OCI-LY1 (cell line): ENCODE measurements at regions not wholly inside any gene's neighbourhood (a gene's known extent, or its start where the extent isn't known, plus 50 kb on each side); places are given as distances from the start of the nearest gene placed in this dataset.
"Not testable (repeated sequence)": the region's sequence is repeated elsewhere in the genome, so short reads cannot be mapped to it uniquely, and the experiment has no call there.

Experiments
- H2AFZ ChIP-seq: fragments of 200-600 bp; sonication (generic), shearing (Covaris generic); 2 replicates; pipeline ENCODE4 v1.6.0; 2014; ENCODE audit warnings: antibody characterized with exemption, mild to moderate bottlenecking, low read length
- H3F3A ChIP-seq: fragments of 200-600 bp; sonication (generic), shearing (Covaris generic); 2 replicates; pipeline ENCODE4 v1.6.0; 2014; ENCODE audit warnings: mild to moderate bottlenecking, antibody characterized with exemption, low read length, moderate library complexity; ENCODE audit not compliant: insufficient read depth
- H3K27ac ChIP-seq: fragments of 200-600 bp; sonication (generic); 2 replicates; pipeline ENCODE4 v1.5.1; 2014; ENCODE audit warnings: low read length, mixed run types, mild to moderate bottlenecking, low read depth; ENCODE audit not compliant: poor library complexity, severe bottlenecking
- H3K27me3 ChIP-seq: fragments of 200-600 bp; sonication (generic); 2 replicates; pipeline ENCODE4 v1.6.0; 2014; ENCODE audit warnings: antibody characterized with exemption, mild to moderate bottlenecking, low read length, moderate library complexity; ENCODE audit not compliant: insufficient read depth
- H3K36me3 ChIP-seq: fragments of 200-600 bp; sonication (generic); 2 replicates; pipeline ENCODE4 v1.6.1; 2014; ENCODE audit warnings: mild to moderate bottlenecking, antibody characterized with exemption, low read length, moderate library complexity, mixed read lengths; ENCODE audit not compliant: insufficient read depth
- H3K4me1 ChIP-seq: fragments of 200-600 bp; sonication (generic); 2 replicates; pipeline ENCODE4 v1.5.1; 2014; ENCODE audit warnings: mild to moderate bottlenecking, low read length, moderate library complexity; ENCODE audit not compliant: insufficient read depth, severe bottlenecking
- H3K4me2 ChIP-seq: fragments of 200-600 bp; sonication (generic), shearing (Covaris generic); 2 replicates; pipeline ENCODE4 v1.6.1; 2014; ENCODE audit warnings: low read length
- H3K4me3 ChIP-seq: fragments of 200-600 bp; sonication (generic); 2 replicates; pipeline ENCODE4 v1.5.1; 2014; ENCODE audit warnings: low read length, low read depth, mild to moderate bottlenecking, mixed read lengths; ENCODE audit not compliant: poor library complexity, severe bottlenecking
- H3K79me2 ChIP-seq: fragments of 200-600 bp; shearing (Covaris generic); 2 replicates; pipeline ENCODE4 v1.6.1; 2016; ENCODE audit warnings: mixed run types, low read length, mixed read lengths; ENCODE audit not compliant: insufficient read depth
- H3K9ac ChIP-seq: fragments of 200-600 bp; sonication (generic), shearing (Covaris generic); 2 replicates; pipeline ENCODE4 v1.6.1; 2014; ENCODE audit warnings: mild to moderate bottlenecking, low read length, mixed read lengths
- H3K9me2 ChIP-seq: fragments of 200-600 bp; sonication (generic), shearing (Covaris generic); 2 replicates; pipeline ENCODE4 v1.6.1; 2014; ENCODE audit warnings: low read depth, mild to moderate bottlenecking, low read length, mixed read lengths
- H3K9me3 ChIP-seq: fragments of 200-600 bp; shearing (Covaris generic); 2 replicates; pipeline ENCODE4 v1.6.1; 2014; ENCODE audit warnings: low read length, mixed read lengths
- H4K20me1 ChIP-seq: fragments of 200-600 bp; sonication (generic), shearing (Covaris generic); 2 replicates; pipeline ENCODE4 v1.6.0; 2016; ENCODE audit warnings: mild to moderate bottlenecking, low read length; ENCODE audit not compliant: insufficient read depth
- EZH2 ChIP-seq: fragments of 200-600 bp; sonication (generic), shearing (Covaris generic); IDR thresholded peaks from 2 replicates; pipeline ENCODE4 v1.8.0; 2017; ENCODE audit warnings: borderline replicate concordance, mixed run types, mild to moderate bottlenecking, antibody characterized with exemption, low read length, moderate library complexity, mixed read lengths
- TF ChIP-seq, protein P1 (sequence below): fragments of 200-600 bp; sonication (generic), shearing (Covaris generic); IDR thresholded peaks from 2 replicates; pipeline ENCODE4 v1.5.1; 2017; ENCODE audit warnings: mild to moderate bottlenecking, antibody characterized with exemption, low read length, moderate library complexity, mixed read lengths

DNA sequence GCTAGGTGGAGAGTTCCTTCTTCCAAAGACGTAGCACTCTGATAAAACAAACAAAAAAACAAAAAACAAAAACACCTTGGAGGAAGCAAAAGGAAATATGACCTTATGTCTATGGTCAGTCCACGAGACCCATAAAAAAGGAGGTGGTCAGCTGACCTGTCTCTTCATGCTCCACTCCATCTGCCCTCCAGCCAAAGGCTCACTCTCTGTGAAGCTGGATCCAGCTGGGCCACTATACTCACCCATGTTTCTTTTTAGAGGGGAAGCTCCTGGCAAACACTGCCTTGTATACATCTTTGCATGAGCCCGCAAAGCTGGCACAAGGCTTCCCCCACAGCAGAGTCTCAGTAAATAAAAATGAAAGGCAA is 126.1 kb upstream of the CACHD1 start:
- Histone ChIP-seq H3K27ac (no peak overlapping the region), H3K79me2 (no peaks in the 10 kb centered on the region), H3F3A (no peaks in the 10 kb centered on the region), H3K9me2 (no peaks in the 10 kb centered on the region), H3K4me2 (no peak overlapping the region), H4K20me1 (no peaks in the 10 kb centered on the region), H3K36me3 (no peaks in the 10 kb centered on the region), H3K4me3 (no peak overlapping the region), H3K9ac (no peak overlapping the region), H2AFZ (no peak overlapping the region), H3K27me3 (no peaks in the 10 kb centered on the region), H3K4me1 (no peaks in the 10 kb centered on the region), H3K9me3 (no peaks in the 10 kb centered on the region)
- TF ChIP-seq EZH2 = no peak
- TF ChIP-seq, protein P1, sequence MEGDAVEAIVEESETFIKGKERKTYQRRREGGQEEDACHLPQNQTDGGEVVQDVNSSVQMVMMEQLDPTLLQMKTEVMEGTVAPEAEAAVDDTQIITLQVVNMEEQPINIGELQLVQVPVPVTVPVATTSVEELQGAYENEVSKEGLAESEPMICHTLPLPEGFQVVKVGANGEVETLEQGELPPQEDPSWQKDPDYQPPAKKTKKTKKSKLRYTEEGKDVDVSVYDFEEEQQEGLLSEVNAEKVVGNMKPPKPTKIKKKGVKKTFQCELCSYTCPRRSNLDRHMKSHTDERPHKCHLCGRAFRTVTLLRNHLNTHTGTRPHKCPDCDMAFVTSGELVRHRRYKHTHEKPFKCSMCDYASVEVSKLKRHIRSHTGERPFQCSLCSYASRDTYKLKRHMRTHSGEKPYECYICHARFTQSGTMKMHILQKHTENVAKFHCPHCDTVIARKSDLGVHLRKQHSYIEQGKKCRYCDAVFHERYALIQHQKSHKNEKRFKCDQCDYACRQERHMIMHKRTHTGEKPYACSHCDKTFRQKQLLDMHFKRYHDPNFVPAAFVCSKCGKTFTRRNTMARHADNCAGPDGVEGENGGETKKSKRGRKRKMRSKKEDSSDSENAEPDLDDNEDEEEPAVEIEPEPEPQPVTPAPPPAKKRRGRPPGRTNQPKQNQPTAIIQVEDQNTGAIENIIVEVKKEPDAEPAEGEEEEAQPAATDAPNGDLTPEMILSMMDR = no peak

DNA sequence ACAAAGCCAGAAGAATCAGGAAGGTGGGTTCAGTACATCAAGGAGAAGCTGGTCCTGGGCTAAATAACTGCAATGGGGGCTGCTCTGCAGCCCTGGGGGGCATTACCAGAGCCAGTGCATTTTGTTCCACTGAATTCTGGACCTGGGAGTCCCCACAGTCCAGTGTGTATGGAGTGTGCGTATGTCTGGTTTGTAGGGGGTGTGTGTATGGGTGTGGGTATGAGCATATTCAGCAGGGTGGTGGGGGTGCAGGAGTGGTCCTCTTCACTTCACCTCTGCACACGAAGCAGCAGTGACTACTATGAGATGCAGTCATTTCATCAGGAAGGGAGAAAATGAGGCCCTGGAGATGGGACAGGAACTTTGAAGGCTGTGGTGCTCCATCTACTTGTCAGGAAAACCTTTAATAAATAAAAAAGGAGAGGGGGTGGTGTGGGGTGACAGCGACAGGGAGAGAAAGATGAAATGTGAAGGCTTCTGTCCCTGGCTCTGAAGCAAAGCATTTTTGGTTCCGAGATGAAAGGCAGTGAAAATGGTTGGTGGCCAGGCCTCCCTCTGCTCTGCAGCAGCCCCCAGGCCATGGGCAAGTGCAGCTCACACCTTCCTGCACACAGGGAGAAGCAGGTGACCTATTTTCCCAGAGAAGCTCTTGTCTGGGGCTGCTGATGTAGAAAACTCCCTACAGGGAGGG is 121.5 kb upstream of the CACHD1 start:
- Histone ChIP-seq H3K79me2 (no peaks in the 10 kb centered on the region), H3K4me1 (no peaks in the 10 kb centered on the region), H3K36me3 (no peaks in the 10 kb centered on the region), H3K27ac (no peak overlapping the region), H3K9me2 (no peaks in the 10 kb centered on the region), H3K9ac (no peak overlapping the region), H3K4me2 (no peak overlapping the region), H2AFZ (no peak overlapping the region), H4K20me1 (no peaks in the 10 kb centered on the region), H3K27me3 (no peaks in the 10 kb centered on the region), H3K9me3 (no peaks in the 10 kb centered on the region), H3K4me3 (no peak overlapping the region), H3F3A (no peaks in the 10 kb centered on the region)
- no peak for TF ChIP-seq EZH2
- TF ChIP-seq, protein P1 = no peak

DNA sequence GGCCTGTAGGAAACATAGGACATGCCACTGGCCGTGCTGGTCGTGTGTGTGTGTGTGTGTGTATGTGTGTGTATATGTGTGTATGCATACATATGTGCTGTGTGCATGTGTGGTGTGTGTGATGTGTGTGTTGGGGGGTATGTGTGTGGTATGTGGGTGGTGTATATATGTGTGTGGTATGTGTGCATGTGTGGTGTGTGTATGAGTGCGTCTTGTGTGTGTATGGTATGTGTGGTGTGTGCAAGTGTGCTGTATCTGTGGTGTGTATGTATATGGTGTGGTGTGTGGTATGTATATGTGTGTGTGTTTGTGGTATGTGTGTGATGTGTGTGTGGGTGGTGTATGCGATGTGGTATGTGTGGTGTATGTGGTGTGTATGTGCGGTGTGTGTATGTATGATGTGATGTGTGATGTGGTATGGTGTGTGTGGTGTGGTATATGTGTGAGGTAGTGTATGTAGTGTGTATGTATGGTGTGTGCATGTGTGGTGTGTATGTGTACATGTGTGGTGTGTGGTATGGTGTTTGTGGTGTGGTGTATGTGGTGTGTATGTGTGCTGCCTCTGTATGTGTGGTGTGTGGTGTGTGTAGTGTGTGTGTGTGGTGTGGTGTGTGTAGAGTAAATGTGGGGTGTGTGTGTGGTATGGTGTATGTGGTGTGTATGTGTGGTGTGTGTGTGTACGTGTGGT is 120.8 kb upstream of the CACHD1 start:
- H3K27me3 ChIP-seq = no peaks in the 10 kb centered on the region
- no peak overlapping the region for H3K4me3 ChIP-seq
- no peaks in the 10 kb centered on the region for H4K20me1 ChIP-seq
- H3K4me2 ChIP-seq = no peak overlapping the region
- no peaks in the 10 kb centered on the region for H3F3A ChIP-seq
- H3K9ac ChIP-seq = no peak overlapping the region
- no peaks in the 10 kb centered on the region for H3K79me2 ChIP-seq
- no peaks in the 10 kb centered on the region for H3K9me3 ChIP-seq
- no peaks in the 10 kb centered on the region for H3K9me2 ChIP-seq
- no peaks in the 10 kb centered on the region for H3K36me3 ChIP-seq
- no peaks in the 10 kb centered on the region for H3K4me1 ChIP-seq
- no peak overlapping the region for H3K27ac ChIP-seq
- H2AFZ ChIP-seq = no peak overlapping the region
- TF ChIP-seq, protein P1 = no peak
- TF ChIP-seq EZH2 = no peak

DNA sequence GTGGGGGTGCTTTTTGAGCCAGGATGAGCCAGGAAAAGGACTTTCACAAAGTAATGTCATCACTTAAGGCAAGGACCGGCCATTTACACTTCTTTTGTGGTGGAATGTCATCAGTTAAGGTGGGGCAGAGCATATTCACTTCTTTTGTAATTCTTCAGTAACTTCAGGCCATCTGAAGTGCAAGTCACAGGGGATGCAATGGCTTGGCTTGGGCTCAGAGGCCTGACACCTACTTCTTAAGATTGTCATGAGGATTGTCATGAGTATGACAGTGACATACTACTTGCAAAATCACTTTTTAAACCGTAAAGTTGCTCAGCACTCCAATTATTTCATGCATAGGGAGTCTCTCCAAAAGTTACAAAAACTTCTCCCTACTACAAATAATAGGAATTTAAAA is 114.4 kb upstream of the CACHD1 start:
- H3K4me2 ChIP-seq, H3K36me3 ChIP-seq, H3K4me1 ChIP-seq: not testable (repeated sequence)

More for the DNA sequence above, 114.4 kb upstream of the CACHD1 start:
- not testable (repeated sequence) for H3F3A ChIP-seq, H3K27me3 ChIP-seq, H3K79me2 ChIP-seq, H3K9me2 ChIP-seq, H3K27ac ChIP-seq, H3K9me3 ChIP-seq, H4K20me1 ChIP-seq, H3K9ac ChIP-seq, H3K4me3 ChIP-seq, H2AFZ ChIP-seq
